Activated CD8-positive, alpha-beta memory T cell treated with anti-CD3 and anti-CD28 coated beads, Interleukin-2, amount 10 ng/mL, durations not matched to agents 7 days and 5 days (primary cell): ENCODE measurements at regions not wholly inside any gene's neighbourhood (a gene's known extent, or its start where the extent isn't known, plus 50 kb on each side); places are given as distances from the start of the nearest gene placed in this dataset.

Experiments
- ATAC-seq: fragments of 150-1000 bp; cut with Tn5 transposase; one replicate; pipeline ENCODE4 v1.10.0; 2021; ENCODE audit warnings: moderate library complexity
- CTCF ChIA-PET: fragments of 350-600 bp; sonication (Branson Sonifier 250); formaldehyde crosslinking; loops from one replicate; lab custom pipeline; 2021; ENCODE audit warnings: antibody characterized with exemption; lab: Charles Lee
- DNase-seq: peaks from one replicate; pipeline ENCODE4 v3.0.0-alpha.2; 2020
- H3K27ac Mint-ChIP-seq: one replicate; pipeline ENCODE4 v1.8.0; 2021; ENCODE audit warnings: mild to moderate bottlenecking, mixed read lengths
- H3K27me3 Mint-ChIP-seq: one replicate; pipeline ENCODE4 v1.8.0; 2021; ENCODE audit warnings: mixed read lengths
- H3K36me3 Mint-ChIP-seq: one replicate; pipeline ENCODE4 v1.8.0; 2021; ENCODE audit warnings: mild to moderate bottlenecking, mixed read lengths
- H3K4me1 Mint-ChIP-seq: one replicate; pipeline ENCODE4 v1.8.0; 2021; ENCODE audit warnings: mixed read lengths
- H3K4me3 Mint-ChIP-seq: one replicate; pipeline ENCODE4 v1.8.0; 2021; ENCODE audit warnings: mild to moderate bottlenecking, moderate library complexity, mixed read lengths
- H3K9me3 Mint-ChIP-seq: one replicate; pipeline ENCODE4 v1.8.0; 2022; ENCODE audit warnings: low read depth, mixed read lengths

DNA sequence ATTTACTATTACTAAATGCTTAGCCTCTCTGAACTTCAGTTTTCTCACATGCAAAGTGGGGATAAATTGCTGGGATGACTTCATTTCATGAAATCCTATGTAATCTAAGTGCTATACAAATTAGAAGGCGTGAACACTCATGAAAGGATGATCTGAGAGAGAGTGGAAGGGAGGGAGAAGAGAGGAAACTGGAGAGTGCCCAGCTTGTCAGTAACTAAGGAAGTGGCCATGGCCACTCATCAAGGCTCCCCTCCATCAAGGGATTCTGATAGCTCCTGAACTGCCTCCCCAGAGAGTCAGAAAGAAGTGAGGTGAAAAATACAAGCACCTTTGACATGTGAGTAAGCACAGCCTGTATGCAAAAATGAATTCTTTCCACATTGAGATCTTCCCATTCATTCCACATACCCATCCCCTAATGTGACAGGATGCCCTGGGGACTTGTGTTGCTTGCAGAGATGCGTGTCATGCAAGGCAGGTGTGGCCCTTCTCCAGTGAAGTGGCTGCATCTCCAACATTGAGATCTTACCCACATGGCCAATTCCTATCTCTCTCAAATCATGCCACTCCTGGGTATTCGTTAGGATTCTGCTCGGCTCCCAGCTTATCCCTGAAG, 76.5 kb upstream of the ITPRID1 start:
- DNase-seq (no peak), ATAC-seq (no peak)
- Mint-ChIP-seq H3K4me1 (no peaks in the 10 kb centered on the region), H3K27me3 (no peaks in the 10 kb centered on the region), H3K27ac (no peak overlapping the region), H3K36me3 (no peaks in the 10 kb centered on the region), H3K4me3 (no peak overlapping the region), H3K9me3 (no peaks in the 10 kb centered on the region)
- CTCF ChIA-PET, result no interaction called here

DNA sequence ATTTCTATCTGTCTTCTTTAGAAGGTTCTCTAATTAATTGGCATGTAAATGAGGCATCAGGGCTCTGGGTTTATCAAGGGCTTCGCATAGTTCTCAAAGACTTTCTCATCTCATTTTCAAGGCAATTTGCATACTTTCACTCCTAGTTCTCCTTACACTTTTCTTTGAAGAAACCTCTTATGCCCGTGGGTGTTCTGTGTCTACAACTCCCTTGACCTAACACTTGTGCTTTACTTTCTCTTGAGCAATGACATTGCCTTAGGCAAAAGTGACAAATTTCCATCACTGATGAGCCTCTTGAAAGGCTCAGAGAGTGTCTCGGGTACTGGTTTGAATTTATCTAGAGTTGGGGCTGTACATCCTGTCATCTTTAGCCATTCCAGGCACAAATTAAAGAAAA, 74.7 kb upstream of the ITPRID1 start:
- no peaks in the 10 kb centered on the region for H3K27me3 Mint-ChIP-seq
- H3K27ac Mint-ChIP-seq, result no peak overlapping the region
- H3K4me3 Mint-ChIP-seq, result no peak overlapping the region
- no peaks in the 10 kb centered on the region for H3K4me1 Mint-ChIP-seq
- no peaks in the 10 kb centered on the region for H3K36me3 Mint-ChIP-seq
- CTCF ChIA-PET, result no interaction called here
- no peaks in the 10 kb centered on the region for H3K9me3 Mint-ChIP-seq
- ATAC-seq (no peak), DNase-seq (no peak)

DNA sequence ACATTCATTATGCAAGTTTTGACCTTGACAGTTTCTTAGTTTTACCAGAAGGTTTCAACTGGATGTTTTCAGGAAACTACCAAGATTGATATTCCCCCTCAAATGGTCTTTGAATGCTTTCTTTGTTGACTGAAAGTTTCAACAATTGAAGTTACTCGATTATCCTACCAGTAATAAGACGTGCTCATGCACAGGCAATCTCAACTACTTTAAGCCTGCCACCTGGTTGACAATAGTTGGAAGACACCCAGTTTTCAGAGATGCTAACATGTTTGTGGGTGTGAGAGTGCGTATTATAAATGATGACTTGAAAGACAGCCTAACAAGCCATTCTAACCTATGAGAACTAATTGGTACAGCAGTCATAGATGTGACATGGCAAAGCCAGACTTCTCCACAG, 73.4 kb upstream of the ITPRID1 start:
- Mint-ChIP-seq H3K4me1 (no peaks in the 10 kb centered on the region), H3K9me3 (no peaks in the 10 kb centered on the region), H3K4me3 (no peak overlapping the region), H3K36me3 (no peaks in the 10 kb centered on the region), H3K27ac (no peak overlapping the region), H3K27me3 (no peaks in the 10 kb centered on the region)
- DNase-seq (no peak), ATAC-seq (no peak)
- CTCF ChIA-PET, result no interaction called here

DNA sequence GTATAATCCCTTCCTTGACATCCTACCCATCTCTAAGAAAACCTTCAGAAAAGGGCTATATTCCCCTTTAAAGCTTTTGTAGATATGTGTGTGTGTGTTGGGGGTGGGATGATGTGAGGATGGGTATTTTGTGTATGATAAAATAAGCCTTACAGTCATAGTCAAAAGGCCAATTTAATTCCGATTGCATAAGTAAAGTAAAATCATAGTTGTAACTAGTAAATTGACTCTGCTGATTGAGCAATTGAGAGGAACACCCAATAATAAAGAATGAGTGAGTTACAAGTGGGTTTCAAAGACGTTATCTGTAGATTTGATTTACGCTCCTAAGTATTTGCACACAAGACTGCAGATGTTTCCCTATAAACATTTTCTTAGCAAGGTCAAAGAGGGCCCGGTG, 71.3 kb upstream of the ITPRID1 start:
- Mint-ChIP-seq H3K27me3 (no peaks in the 10 kb centered on the region), H3K4me3 (no peak overlapping the region), H3K36me3 (no peaks in the 10 kb centered on the region), H3K9me3 (no peaks in the 10 kb centered on the region), H3K4me1 (no peaks in the 10 kb centered on the region), H3K27ac (no peak overlapping the region)
- no peak for ATAC-seq
- DNase-seq, result no peak
- CTCF ChIA-PET, result interaction anchor here (0.5 to 1.7 kb wide), 3 partner anchors 15 to 646 kb away, joined by 3 to 9 read pairs (median 5); no protein-coding TSS in a partner anchor

DNA sequence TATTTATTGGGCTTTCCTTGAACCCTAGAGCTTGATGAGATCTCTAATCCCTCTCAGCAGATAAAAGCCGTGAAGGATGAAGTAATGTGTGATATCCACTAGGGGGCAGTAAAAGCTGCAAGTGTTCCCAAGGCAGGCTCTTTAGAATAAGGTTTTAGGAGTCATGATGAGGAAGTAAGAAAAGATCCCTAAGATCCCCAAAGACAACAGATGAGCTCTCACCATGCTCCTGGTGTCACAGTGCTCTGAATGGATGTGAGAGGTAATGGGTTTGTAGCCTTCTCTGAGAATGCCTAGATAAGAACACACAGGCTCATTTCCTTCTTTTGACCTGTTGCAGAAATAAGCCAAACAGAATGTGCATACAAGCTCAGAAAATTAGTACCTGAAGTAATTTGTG, 70.4 kb upstream of the ITPRID1 start:
- no peaks in the 10 kb centered on the region for H3K36me3 Mint-ChIP-seq
- H3K9me3 Mint-ChIP-seq, result no peaks in the 10 kb centered on the region
- no peak overlapping the region for H3K27ac Mint-ChIP-seq
- CTCF ChIA-PET, result interaction anchor here (0.5 to 1.7 kb wide), 4 partner anchors 14 to 647 kb away, joined by 3 to 9 read pairs (median 4); no protein-coding TSS in a partner anchor
- no peak overlapping the region for H3K4me3 Mint-ChIP-seq
- no peak for DNase-seq
- H3K27me3 Mint-ChIP-seq, result no peaks in the 10 kb centered on the region
- no peak for ATAC-seq
- H3K4me1 Mint-ChIP-seq, result no peaks in the 10 kb centered on the region

DNA sequence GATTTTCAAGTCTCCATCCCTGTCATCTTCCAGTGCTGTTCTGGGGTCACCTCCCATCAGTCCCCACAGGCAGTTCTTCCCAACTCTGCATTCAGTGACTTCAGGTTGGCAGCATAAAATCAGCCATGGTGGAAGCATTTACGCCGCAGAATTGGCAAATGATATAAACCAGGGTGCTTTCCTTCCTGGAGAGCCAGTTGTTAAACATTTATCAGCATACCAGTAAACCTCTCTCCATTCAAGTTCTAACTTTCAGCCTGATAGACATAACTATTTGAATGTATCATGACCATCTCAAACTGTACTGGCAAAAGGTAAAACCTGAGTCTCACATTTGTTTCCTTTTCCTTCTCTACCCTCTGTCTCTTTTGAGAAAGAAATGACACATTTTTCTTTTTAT, 69.7 kb upstream of the ITPRID1 start:
- Mint-ChIP-seq H3K4me1 (no peaks in the 10 kb centered on the region), H3K4me3 (no peak overlapping the region), H3K27ac (no peak overlapping the region), H3K27me3 (no peaks in the 10 kb centered on the region), H3K9me3 (no peaks in the 10 kb centered on the region), H3K36me3 (no peaks in the 10 kb centered on the region)
- ATAC-seq (no peak), DNase-seq (no peak)
- CTCF ChIA-PET, result interaction anchor here (1.7 kb wide), 1 partner anchor 310 kb away, joined by 9 read pairs; no protein-coding TSS in a partner anchor

DNA sequence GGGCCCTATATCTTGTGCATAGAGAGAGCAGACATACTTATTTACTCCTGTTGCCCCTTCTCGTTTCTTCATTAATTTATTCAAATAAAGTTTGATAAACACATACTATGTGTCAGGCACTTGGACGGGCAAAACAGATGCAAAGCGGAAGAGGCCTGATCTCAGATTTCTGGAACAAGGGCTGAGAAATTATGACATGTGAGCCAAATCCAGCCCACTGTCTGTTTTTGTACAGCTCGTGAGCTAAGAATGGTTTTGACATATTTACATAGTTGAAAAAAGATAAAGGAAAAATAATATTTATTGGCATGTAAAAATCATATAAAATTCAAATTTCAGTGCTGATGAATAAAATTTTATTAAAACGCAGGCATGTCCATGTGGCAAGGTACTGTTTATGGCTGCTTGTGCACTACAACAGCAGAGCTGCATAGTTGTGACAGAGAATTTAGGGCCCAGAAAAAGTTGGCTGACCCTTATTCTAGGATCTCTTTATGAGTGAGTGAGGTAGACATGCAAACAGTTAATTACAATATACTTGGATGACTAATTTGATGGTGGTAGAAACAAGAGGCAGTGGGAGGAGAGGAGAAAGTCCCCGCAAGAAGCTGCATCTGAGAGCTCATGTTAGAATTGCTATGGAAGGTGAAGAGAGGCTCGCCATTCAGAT, 68.1 kb upstream of the ITPRID1 start:
- no peak overlapping the region for H3K27ac Mint-ChIP-seq
- no peaks in the 10 kb centered on the region for H3K9me3 Mint-ChIP-seq
- H3K4me3 Mint-ChIP-seq, result no peak overlapping the region
- DNase-seq (no peak), ATAC-seq (no peak)
- no peaks in the 10 kb centered on the region for H3K27me3 Mint-ChIP-seq
- H3K4me1 Mint-ChIP-seq, result no peaks in the 10 kb centered on the region
- CTCF ChIA-PET, result no interaction called here
- H3K36me3 Mint-ChIP-seq, result no peaks in the 10 kb centered on the region

DNA sequence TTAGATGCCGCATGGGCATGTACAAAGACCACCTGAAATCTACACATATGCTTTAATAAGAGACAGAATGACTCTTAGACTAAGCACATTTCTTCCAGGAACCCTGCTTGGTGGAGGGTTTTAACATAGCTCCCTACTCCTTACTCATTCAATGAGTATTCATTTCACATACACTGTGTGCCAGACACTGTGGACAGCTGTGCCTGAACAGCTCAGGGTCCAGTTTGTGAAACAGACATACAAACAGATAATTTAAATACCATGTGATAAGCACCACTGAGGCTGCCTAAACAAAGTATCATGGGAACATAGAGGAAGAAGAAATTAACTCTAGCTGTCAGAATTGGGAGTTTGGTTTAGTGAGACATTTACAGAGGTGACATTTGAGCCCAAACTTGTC, 65.2 kb upstream of the ITPRID1 start:
- H3K9me3 Mint-ChIP-seq, result no peaks in the 10 kb centered on the region
- DNase-seq (no peak), ATAC-seq (no peak)
- H3K4me3 Mint-ChIP-seq, result no peak overlapping the region
- H3K4me1 Mint-ChIP-seq, result no peaks in the 10 kb centered on the region
- no peak overlapping the region for H3K27ac Mint-ChIP-seq
- CTCF ChIA-PET, result no interaction called here
- H3K27me3 Mint-ChIP-seq, result no peaks in the 10 kb centered on the region
- no peaks in the 10 kb centered on the region for H3K36me3 Mint-ChIP-seq

DNA sequence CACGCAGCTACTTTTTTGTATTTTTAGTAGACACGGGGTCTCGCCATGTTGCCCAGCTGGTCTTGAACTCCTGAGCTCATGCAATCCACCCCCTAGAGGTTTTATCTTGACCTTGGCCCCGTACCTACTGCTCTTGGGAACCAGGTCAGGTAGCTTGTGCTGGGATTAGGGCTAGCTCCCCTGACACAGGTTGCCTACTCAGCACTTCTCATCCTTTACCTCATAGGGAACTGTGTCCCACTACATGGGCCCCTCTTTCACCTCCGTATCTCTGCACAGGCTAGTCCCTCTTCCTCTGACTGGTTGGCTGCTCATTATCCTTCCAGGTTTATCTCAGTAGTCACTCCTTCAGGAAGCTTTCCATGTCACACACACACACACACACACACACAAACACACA, 58.0 kb upstream of the ITPRID1 start:
- no peak overlapping the region for H3K4me3 Mint-ChIP-seq
- CTCF ChIA-PET, result no interaction called here
- H3K4me1 Mint-ChIP-seq, result no peaks in the 10 kb centered on the region
- DNase-seq, result no peak
- no peaks in the 10 kb centered on the region for H3K36me3 Mint-ChIP-seq
- H3K27ac Mint-ChIP-seq, result no peak overlapping the region
- H3K27me3 Mint-ChIP-seq, result no peaks in the 10 kb centered on the region
- H3K9me3 Mint-ChIP-seq, result no peaks in the 10 kb centered on the region
- no peak for ATAC-seq

DNA sequence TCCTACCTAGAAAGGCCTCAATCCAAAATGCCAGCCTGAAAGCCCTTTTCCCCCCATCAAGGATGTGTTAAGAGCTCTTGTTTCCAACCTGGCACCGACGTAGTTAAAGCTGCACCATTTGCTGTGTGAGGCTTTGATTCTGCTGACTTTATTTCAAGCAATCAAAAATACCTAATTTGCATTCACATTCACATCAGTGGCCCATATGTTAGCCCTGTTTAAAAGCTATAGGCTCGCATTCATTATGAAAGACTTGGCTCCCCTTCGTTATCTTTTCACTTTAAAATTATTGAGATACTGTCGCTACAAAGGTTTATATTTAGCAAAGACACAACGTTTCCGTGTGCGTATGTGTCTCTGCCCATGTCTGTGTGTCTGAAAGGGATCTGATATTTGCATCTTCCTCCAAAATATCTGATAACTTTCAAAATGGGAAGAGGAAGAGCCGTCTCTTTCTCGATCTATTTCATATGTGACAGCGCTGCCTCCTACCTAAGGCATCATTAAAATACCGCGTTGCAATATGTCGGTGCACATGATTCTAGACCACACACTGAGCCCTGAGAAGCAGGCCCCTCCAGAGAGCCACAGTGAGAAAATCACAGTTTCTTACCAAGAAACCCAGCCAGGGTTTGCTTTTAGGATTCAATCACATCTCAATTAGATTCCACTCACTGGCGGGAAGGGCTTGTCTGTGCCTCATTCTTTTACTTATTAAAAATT, 57.1 kb upstream of the ITPRID1 start:
- Mint-ChIP-seq H3K4me3 (no peak overlapping the region), H3K9me3 (no peaks in the 10 kb centered on the region), H3K4me1 (no peaks in the 10 kb centered on the region), H3K27me3 (no peaks in the 10 kb centered on the region), H3K36me3 (no peaks in the 10 kb centered on the region), H3K27ac (no peak overlapping the region)
- CTCF ChIA-PET, result interaction anchor here (1.5 kb wide), 2 partner anchors 9 to 13 kb away, joined by 4 to 5 read pairs; no protein-coding TSS in a partner anchor
- no peak for ATAC-seq
- DNase-seq, result no peak

DNA sequence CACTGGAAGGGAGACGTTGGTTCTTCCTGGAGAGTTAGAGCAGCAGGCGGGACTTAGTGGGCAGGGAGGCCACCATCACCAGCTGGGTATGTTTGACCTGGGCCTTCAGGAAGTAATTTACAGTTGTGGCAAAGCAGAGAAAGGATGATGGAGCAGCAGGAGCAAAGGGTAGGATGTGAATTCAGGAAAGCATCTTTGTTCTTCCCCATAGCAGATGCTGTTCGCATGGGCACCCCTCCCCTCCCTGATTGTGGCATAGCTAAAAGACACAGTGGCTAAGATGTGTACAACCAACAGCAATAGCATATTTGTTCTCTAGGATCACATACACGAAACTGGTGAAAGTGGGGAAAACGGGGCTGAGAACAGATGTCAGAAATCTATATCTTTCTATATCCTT, 56.3 kb upstream of the ITPRID1 start:
- Mint-ChIP-seq H3K4me3 (no peak overlapping the region), H3K4me1 (no peaks in the 10 kb centered on the region), H3K9me3 (no peaks in the 10 kb centered on the region), H3K27me3 (no peaks in the 10 kb centered on the region), H3K36me3 (no peaks in the 10 kb centered on the region), H3K27ac (no peak overlapping the region)
- DNase-seq, result no peak
- CTCF ChIA-PET, result interaction anchor here (1.5 kb wide), 2 partner anchors 9 to 14 kb away, joined by 4 to 5 read pairs; no protein-coding TSS in a partner anchor
- no peak for ATAC-seq

DNA sequence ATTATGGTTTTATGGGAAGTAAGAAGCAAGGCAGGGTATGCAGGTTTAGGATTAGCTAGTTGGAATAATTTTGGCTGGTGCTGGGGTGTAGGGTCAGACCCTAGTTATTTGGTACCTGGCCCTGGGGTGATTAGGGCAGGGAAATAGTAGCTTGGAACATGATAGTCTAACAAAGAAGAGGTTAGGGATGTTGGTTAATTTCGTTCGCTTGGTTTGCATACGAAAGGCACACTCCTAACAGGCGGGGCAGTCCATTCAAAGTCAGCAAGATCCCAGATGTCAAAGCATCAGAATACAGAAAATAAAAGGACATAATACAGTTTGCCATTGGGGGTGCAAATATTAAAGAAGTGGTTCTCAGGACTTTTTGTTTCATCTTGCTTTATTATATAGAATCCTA, 55.7 kb upstream of the ITPRID1 start:
- no peak overlapping the region for H3K27ac Mint-ChIP-seq
- no peaks in the 10 kb centered on the region for H3K4me1 Mint-ChIP-seq
- no peaks in the 10 kb centered on the region for H3K27me3 Mint-ChIP-seq
- ATAC-seq (no peak), DNase-seq (no peak)
- H3K36me3 Mint-ChIP-seq, result no peaks in the 10 kb centered on the region
- CTCF ChIA-PET, result no interaction called here
- no peaks in the 10 kb centered on the region for H3K9me3 Mint-ChIP-seq
- H3K4me3 Mint-ChIP-seq, result no peak overlapping the region

DNA sequence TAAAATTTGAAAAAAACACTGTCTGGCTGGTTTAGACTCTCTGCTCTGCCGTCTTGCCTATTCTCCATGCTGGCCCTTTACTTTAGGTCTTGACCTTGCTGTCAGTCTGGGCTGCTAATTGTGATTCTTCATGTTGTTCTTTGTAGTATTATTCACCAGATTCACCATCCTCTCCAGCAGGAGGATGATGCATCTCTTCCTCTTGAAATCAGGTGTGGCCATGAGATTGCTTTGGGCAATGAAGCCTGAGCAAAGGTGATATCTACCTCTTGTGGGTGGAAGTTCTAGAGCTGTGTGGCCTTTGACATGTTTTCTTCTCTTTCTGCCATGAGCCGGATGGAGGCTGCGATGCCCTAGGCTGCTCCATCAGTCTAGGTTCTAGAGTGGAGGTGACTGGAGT, 51.3 kb upstream of the ITPRID1 start:
- no peaks in the 10 kb centered on the region for H3K4me1 Mint-ChIP-seq
- no peaks in the 10 kb centered on the region for H3K36me3 Mint-ChIP-seq
- H3K27ac Mint-ChIP-seq, result no peak overlapping the region
- CTCF ChIA-PET, result no interaction called here
- DNase-seq, result no peak
- ATAC-seq, result no peak
- H3K27me3 Mint-ChIP-seq, result no peaks in the 10 kb centered on the region
- H3K9me3 Mint-ChIP-seq, result no peaks in the 10 kb centered on the region
- no peak overlapping the region for H3K4me3 Mint-ChIP-seq
